Karpas-422 (cell line): ENCODE measurements at regions not wholly inside any gene's neighbourhood (a gene's known extent, or its start where the extent isn't known, plus 50 kb on each side); places are given as distances from the start of the nearest gene placed in this dataset.

Experiments used
- DNase-seq: peaks from one replicate; pipeline ENCODE4 v3.0.0-alpha.2; 2015
- H2AFZ ChIP-seq: fragments of 200-600 bp; sonication (generic); 2 replicates; pipeline ENCODE4 v1.6.1; 2014; ENCODE audit warnings: antibody characterized with exemption, low read length, mixed read lengths
- H3K27ac ChIP-seq: fragments of 200-600 bp; sonication (generic); 2 replicates; pipeline ENCODE4 v1.5.1; 2014; ENCODE audit warnings: mild to moderate bottlenecking, low read length, moderate library complexity
- H3K27me3 ChIP-seq: fragments of 200-600 bp; sonication (generic); 2 replicates; pipeline ENCODE4 v1.6.1; 2014; ENCODE audit warnings: low read length, mixed read lengths
- H3K36me3 ChIP-seq: fragments of 200-600 bp; sonication (generic); 2 replicates; pipeline ENCODE4 v1.6.1; 2014; ENCODE audit warnings: low read length, mixed read lengths; ENCODE audit not compliant: insufficient read depth
- H3K4me1 ChIP-seq: fragments of 200-600 bp; sonication (generic); 2 replicates; pipeline ENCODE4 v1.6.1; 2014; ENCODE audit warnings: mild to moderate bottlenecking, low read length, mixed read lengths
- H3K4me2 ChIP-seq: fragments of 200-600 bp; sonication (generic); 2 replicates; pipeline ENCODE4 v1.6.1; 2014; ENCODE audit warnings: low read length, low read depth, mild to moderate bottlenecking; ENCODE audit not compliant: poor library complexity, severe bottlenecking
- H3K4me3 ChIP-seq: fragments of 200-600 bp; sonication (generic); 2 replicates; pipeline ENCODE4 v1.5.1; 2014; ENCODE audit warnings: mild to moderate bottlenecking, antibody characterized with exemption, low read length, mixed read lengths
- H3K79me2 ChIP-seq: fragments of 200-600 bp; sonication (generic); 2 replicates; pipeline ENCODE4 v1.6.1; 2014; ENCODE audit warnings: mild to moderate bottlenecking, low read length, mixed read lengths
- H3K9ac ChIP-seq: fragments of 200-600 bp; sonication (generic); 2 replicates; pipeline ENCODE4 v1.6.0; 2014; ENCODE audit warnings: low read length
- H3K9me2 ChIP-seq: fragments of 200-600 bp; sonication (generic), shearing (Covaris generic); replicated peaks from 2 replicates; pipeline ENCODE4 v1.6.0; 2014; ENCODE audit warnings: mild to moderate bottlenecking, low read length, moderate library complexity; ENCODE audit not compliant: insufficient read depth
- H3K9me3 ChIP-seq: fragments of 300-700, 200-600 bp; sonication (generic); 2 replicates; pipeline ENCODE4 v1.6.1; 2014; ENCODE audit warnings: low read length, mixed read lengths
- H4K20me1 ChIP-seq: fragments of 200-600 bp; sonication (generic); 2 replicates; pipeline ENCODE4 v1.6.1; 2014; ENCODE audit warnings: mild to moderate bottlenecking, antibody characterized with exemption, low read length, low read depth; ENCODE audit not compliant: insufficient read depth

DNA sequence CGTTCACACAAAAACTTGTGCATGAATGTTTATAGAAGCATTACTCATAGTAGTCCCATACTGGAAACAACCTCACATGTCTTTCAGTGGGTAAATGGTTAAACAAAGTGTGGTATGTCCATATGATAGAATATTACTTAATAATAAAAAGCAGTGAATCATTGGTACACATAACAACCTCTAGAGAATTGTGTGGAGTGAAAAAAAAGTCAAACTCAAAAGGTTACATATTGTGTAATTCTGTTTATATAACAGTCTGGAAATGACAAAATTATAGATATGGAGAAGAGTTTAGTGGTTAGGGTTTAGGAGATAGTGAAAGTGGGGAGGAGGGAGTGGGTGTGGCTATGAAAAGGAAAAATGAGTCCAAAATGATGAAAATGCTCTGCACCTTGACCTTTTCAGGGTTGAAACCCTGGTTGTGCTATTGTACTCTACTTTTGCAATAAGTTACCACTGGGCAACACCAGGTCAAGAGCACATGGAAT is 243.4 kb upstream of the DDI1 start:
- Histone ChIP-seq H3K4me2 (no peak overlapping the region), H3K36me3 (no peaks in the 10 kb centered on the region; the same call in 1 of the 2 replicates), H3K4me3 (no peak overlapping the region), H3K9ac (no peak overlapping the region), H3K4me1 (no peaks in the 10 kb centered on the region), H2AFZ (no peak overlapping the region), H3K79me2 (no peaks in the 10 kb centered on the region), H4K20me1 (no peaks in the 10 kb centered on the region), H3K9me3 (peaks cover 15% of the 10 kb centered on the region), H3K27ac (no peak overlapping the region), H3K9me2 (no peaks in the 10 kb centered on the region), H3K27me3 (no peaks in the 10 kb centered on the region)
- no peak for DNase-seq

DNA sequence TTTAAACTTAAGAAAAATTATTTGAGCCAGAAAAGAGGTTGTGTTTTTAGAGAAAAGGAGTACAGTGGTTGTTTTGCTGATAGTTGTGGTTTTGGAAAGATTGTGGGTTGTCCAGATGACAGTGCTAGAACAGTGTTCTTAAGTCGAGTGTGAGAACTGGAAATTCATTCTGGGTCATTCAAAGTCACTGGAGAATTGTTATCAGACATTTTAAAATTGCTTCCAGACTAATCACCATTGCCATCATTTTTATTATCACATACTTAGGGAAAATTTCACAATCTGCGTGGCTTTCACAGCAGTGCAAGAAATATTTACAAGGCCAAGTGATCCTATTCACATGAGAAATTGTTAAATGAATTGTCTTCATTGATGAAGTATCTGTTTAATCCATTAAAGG is 242.2 kb upstream of the DDI1 start:
- Histone ChIP-seq H4K20me1 (no peaks in the 10 kb centered on the region), H3K4me2 (no peak overlapping the region), H3K27me3 (no peaks in the 10 kb centered on the region), H3K36me3 (no peaks in the 10 kb centered on the region; the same call in 1 of the 2 replicates), H3K4me3 (no peak overlapping the region), H3K9me2 (no peaks in the 10 kb centered on the region; the same call in 1 of the 2 replicates), H3K9me3 (peaks cover 15% of the 10 kb centered on the region), H3K79me2 (no peaks in the 10 kb centered on the region), H3K9ac (no peak overlapping the region), H3K27ac (no peak overlapping the region), H2AFZ (no peak overlapping the region), H3K4me1 (no peaks in the 10 kb centered on the region)
- no peak for DNase-seq

DNA sequence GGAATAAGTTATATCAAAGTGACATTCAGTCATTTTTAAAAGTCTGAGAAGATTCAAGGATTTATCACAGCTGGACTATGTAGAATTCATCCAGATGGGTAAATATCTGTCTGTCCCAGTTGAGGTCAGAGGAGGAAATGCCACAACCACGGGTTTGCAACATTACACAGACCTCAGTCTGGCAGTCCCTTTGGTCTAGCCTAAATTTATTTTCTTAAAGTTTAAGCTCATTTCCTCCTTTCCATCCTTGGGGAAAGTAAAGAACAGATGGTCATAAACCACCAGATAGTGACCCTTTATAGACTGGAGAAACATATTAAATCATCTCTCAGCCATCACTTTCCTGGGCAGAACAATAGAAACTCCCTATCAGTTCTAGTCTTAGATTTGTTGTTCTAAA is 238.4 kb upstream of the DDI1 start:
- Histone ChIP-seq H4K20me1 (no peaks in the 10 kb centered on the region), H3K9me2 (no peaks in the 10 kb centered on the region; the same call in 1 of the 2 replicates), H3K79me2 (no peaks in the 10 kb centered on the region), H3K9ac (no peak overlapping the region), H2AFZ (no peak overlapping the region), H3K4me2 (no peak overlapping the region), H3K9me3 (no peaks in the 10 kb centered on the region), H3K36me3 (no peaks in the 10 kb centered on the region), H3K27ac (no peak overlapping the region), H3K4me1 (no peaks in the 10 kb centered on the region), H3K27me3 (no peaks in the 10 kb centered on the region), H3K4me3 (no peak overlapping the region)
- no peak for DNase-seq

DNA sequence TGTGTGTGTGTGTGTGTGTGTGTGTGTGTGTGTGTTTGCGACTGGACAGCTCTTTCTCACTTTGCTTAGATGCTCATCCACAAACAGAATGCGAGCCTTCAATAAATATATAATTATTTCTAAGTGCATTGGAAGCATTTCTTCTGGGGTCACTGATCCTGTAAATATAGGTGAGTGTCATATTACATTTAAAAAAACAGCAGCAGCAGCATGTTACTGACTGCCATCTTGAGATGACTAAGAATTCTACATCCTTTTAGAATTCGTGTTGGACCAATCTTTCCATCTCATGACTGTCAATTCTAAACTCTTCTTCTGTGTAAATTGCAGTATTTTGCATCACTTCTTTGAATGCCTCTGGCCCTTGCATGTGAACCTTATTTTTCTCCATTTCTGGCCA is 238.0 kb upstream of the DDI1 start:
- Histone ChIP-seq H3K4me1 (no peaks in the 10 kb centered on the region), H3K4me2 (no peak overlapping the region), H3K36me3 (no peaks in the 10 kb centered on the region), H2AFZ (no peak overlapping the region), H3K9ac (no peak overlapping the region), H3K4me3 (no peak overlapping the region), H3K9me2 (no peaks in the 10 kb centered on the region; the same call in 1 of the 2 replicates), H3K27me3 (no peaks in the 10 kb centered on the region), H3K79me2 (no peaks in the 10 kb centered on the region), H3K27ac (no peak overlapping the region), H4K20me1 (no peaks in the 10 kb centered on the region), H3K9me3 (no peaks in the 10 kb centered on the region)
- DNase-seq, result no peak

DNA sequence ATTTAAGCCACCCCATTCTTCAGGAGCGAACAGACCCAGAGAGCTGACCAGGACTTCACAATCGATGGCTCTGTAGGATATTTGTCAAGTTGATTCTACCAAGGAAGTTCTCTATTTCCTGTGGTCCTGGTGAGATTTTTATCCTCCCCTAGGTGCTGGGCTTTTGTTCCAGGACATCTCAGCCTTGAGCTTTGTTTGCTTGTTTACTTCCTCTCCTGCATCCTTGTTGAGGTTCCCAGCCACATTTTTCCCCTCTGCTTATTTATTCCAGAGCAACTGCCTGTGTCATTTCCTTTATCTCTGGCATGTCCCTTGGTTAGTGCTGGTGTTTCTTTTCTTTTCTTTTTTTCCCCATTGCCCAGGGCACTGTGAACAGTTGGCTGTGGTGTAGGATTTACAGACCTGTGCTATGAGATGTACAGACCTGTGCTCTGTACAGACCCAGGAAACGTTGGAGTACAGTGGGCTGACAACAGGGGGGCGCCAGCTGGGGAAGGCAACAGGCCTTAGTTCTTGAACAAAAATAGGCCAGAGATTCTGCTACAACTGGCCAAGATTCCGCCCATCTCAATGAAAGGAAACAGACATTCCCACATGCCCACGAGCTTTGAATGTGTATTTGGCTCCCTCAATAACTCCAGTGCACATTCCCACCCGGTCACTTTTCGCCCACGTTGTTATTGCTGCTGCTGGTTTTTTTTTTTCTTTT is 235.9 kb upstream of the DDI1 start:
- Histone ChIP-seq H3K27ac (no peak overlapping the region), H3K9ac (no peak overlapping the region), H3K9me2 (no peaks in the 10 kb centered on the region; the same call in 1 of the 2 replicates), H3K79me2 (no peaks in the 10 kb centered on the region), H3K9me3 (no peaks in the 10 kb centered on the region), H3K4me1 (no peaks in the 10 kb centered on the region), H3K4me2 (no peak overlapping the region), H4K20me1 (no peaks in the 10 kb centered on the region), H3K4me3 (no peak overlapping the region), H3K27me3 (no peaks in the 10 kb centered on the region), H2AFZ (no peak overlapping the region), H3K36me3 (no peaks in the 10 kb centered on the region)
- no peak for DNase-seq

DNA sequence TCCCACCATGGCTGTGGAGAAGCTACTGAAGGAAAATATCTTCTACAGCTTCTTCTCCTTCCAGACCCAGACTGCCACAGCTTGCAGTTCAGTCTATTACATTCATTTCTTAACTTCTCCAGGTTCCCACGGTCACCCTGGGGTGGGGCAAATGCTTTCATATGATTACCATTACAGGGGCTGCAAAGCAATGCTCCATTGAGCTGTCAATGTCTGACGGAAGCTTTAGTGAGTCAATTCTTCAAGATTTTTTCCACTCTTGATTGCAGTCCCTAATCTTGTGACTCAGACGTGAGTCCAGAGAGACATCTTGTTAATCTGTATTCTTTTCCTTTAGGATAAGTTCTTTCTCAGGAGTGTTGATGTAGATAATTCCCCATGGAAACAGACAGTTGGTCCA is 233.4 kb upstream of the DDI1 start:
- Histone ChIP-seq H3K9me3 (no peaks in the 10 kb centered on the region), H3K9ac (no peak overlapping the region), H4K20me1 (no peaks in the 10 kb centered on the region), H3K4me3 (no peak overlapping the region), H3K4me1 (no peaks in the 10 kb centered on the region), H3K27ac (no peak overlapping the region), H2AFZ (no peak overlapping the region), H3K9me2 (no peaks in the 10 kb centered on the region; the same call in 1 of the 2 replicates), H3K79me2 (no peaks in the 10 kb centered on the region), H3K4me2 (no peak overlapping the region), H3K36me3 (no peaks in the 10 kb centered on the region), H3K27me3 (no peaks in the 10 kb centered on the region)
- DNase-seq, result no peak

DNA sequence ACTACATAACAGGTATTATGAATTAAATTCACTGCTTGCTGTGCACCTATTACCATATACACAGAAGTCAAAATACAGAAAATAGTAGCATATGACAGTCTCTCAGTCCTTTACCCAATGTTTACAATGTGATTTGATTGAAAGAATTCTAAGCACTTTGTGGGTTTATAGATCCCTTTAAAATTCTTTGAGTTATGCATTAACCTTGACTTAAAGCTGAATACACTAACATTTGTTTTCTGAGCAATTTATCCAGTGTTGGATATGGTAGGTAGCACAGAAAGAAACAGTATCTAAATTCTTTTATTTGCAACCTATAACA is 230.8 kb upstream of the DDI1 start:
- no peak overlapping the region for H3K4me2 ChIP-seq

GRCh38 chr11:103806130-103806895 is 230.1 kb upstream of the DDI1 start:
- Histone ChIP-seq H3K4me2 (no peak overlapping the region), H3K27ac (no peak overlapping the region), H2AFZ (no peak overlapping the region), H3K4me3 (no peak overlapping the region), H4K20me1 (no peaks in the 10 kb centered on the region), H3K36me3 (no peaks in the 10 kb centered on the region), H3K9me2 (no peaks in the 10 kb centered on the region), H3K27me3 (no peaks in the 10 kb centered on the region), H3K9ac (no peak overlapping the region), H3K9me3 (no peaks in the 10 kb centered on the region), H3K79me2 (no peaks in the 10 kb centered on the region), H3K4me1 (no peaks in the 10 kb centered on the region)
- DNase-seq, result no peak

More for the DNA sequence above, 230.8 kb upstream of the DDI1 start:
- H3K4me1 ChIP-seq, result no peaks in the 10 kb centered on the region
- H3K4me3 ChIP-seq, result no peak overlapping the region
- H3K9ac ChIP-seq, result no peak overlapping the region
- H3K79me2 ChIP-seq, result no peaks in the 10 kb centered on the region
- no peaks in the 10 kb centered on the region for H4K20me1 ChIP-seq
- no peaks in the 10 kb centered on the region for H3K9me2 ChIP-seq
- no peaks in the 10 kb centered on the region for H3K27me3 ChIP-seq
- no peaks in the 10 kb centered on the region for H3K36me3 ChIP-seq
- no peak overlapping the region for H2AFZ ChIP-seq
- no peak for DNase-seq
- no peak overlapping the region for H3K27ac ChIP-seq
- H3K9me3 ChIP-seq, result no peaks in the 10 kb centered on the region
